ENCODE measurements at regions not wholly inside any gene's neighbourhood (a gene's known extent, or its start where the extent isn't known, plus 50 kb on each side); places are given as distances from the start of the nearest gene placed in this dataset.

DNA sequence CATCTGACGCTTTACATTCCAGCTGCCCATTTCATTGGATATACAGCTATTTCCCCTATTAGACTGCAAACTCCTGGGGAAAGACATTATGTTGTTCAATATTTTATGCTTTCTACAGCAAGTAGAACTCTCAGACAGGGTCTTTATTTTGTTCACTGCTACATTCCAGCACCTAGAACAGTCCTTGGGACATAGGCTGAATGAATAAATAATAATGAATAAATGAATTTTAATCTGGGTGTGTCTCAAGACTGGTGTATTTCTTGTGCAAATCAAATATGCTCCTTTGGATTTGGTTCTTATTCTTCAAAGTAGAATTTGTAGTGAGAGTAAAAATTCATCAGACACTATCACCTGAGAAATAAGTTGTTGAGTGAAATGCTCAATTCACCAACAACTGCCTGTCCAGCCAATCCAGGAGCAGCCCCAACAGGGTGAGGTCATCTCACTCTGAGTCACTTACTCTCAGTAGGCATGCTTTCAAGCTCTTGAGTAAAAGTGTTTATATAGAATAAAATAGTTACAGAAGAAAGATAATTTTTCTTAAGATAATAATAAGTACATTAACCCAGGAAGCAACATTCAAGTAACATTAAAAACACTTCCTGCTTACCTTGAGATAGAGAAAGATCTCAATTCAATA, 287.5 kb upstream of the NPVF start:
- Histone ChIP-seq H3K4me2 (ENCODE audit: insufficient read depth, low read length) (no peak overlapping the region), H3K9ac (replicated peaks; ENCODE audit: extremely low read depth, insufficient read depth, low read length) (no peak overlapping the region), H3K9me3 (replicated peaks; ENCODE audit: control insufficient read depth, insufficient read depth, low read length) (no peaks in the 10 kb centered on the region), H4K20me1 (replicated peaks; ENCODE audit: control insufficient read depth, extremely low read depth, insufficient read depth, low read length) (no peaks in the 10 kb centered on the region), H3K27ac (ENCODE audit: insufficient read depth, low read depth, low read length) (no peak overlapping the region), H3K9me1 (replicated peaks; ENCODE audit: control insufficient read depth, extremely low read depth, insufficient read depth, low read length) (no peaks in the 10 kb centered on the region), H3K36me3 (ENCODE audit: control insufficient read depth in 2 of 2, extremely low read depth in 1 of 2, insufficient read depth in 2 of 2, low read length in 2 of 2) (no peaks in the 10 kb centered on the region), H2AFZ (ENCODE audit: low read depth, low read length) (no peak overlapping the region), H3K27me3 (ENCODE audit: control insufficient read depth in 2 of 2, insufficient read depth in 2 of 2, low read length in 2 of 2) (no peaks in the 10 kb centered on the region), H3K79me2 (ENCODE audit: control insufficient read depth, insufficient read depth, low read length) (no peaks in the 10 kb centered on the region), H3K4me3 (replicated peaks in 1 of 3; ENCODE audit: insufficient read depth in 1 of 3, low read depth in 1 of 3, low read length in 3 of 3) (no peak overlapping the region), H3K4me1 (ENCODE audit: control insufficient read depth, extremely low read depth, insufficient read depth, low read length) (no peaks in the 10 kb centered on the region)
- intact Hi-C loops (cut with micrococcal nuclease): no loop called here
- dilution Hi-C loops (cut with MboI; ENCODE audit: extremely low pct_ligation_motif_present, low sequenced_read_pairs): no loop called here
- FAIRE-seq (no peak), DNase-seq (ENCODE audit: low read depth, low spot score) (no peak)
- ChIA-PET CTCF (no interaction called here), POLR2A (no interaction called here)
- BruUV-seq (replicated peaks): no TSS peak
- TF ChIP-seq EZH2 (IDR thresholded peaks at IDR 0.05; ENCODE audit: borderline replicate concordance, low read depth, low read length, severe bottlenecking): no peak
- TF ChIP-seq CTCF (IDR thresholded peaks at IDR 0.05; ENCODE audit: extremely low read depth in 1 of 2, insufficient read depth in 1 of 2, low read depth in 1 of 2, low read length in 2 of 2): no peak
- TF ChIP-seq FOS (IDR thresholded peaks at IDR 0.05; ENCODE audit: borderline replicate concordance, insufficient read depth, low read length): no peak
- no peak for TF ChIP-seq MYC (IDR thresholded peaks at IDR 0.05; ENCODE audit: low read depth, low read length)
- no peak for TF ChIP-seq GATA2 (IDR thresholded peaks at IDR 0.05; ENCODE audit: insufficient read depth, insufficient read length, low read depth, low read length)
- TF ChIP-seq MAX (IDR thresholded peaks at IDR 0.05; ENCODE audit: insufficient read depth, insufficient read length): no peak
- TF ChIP-seq POLR2A (IDR thresholded peaks at IDR 0.05; ENCODE audit: low read depth, low read length): no peak
- no peak for TF ChIP-seq POLR2AphosphoS5 (IDR thresholded peaks at IDR 0.05; ENCODE audit: insufficient read depth, low read depth, low read length)
- no peak for TF ChIP-seq JUN (IDR thresholded peaks at IDR 0.05; ENCODE audit: borderline replicate concordance, insufficient read depth, insufficient read length, low read depth)
